Stimulated activated CD4-positive, alpha-beta T cell treated with anti-CD3 and anti-CD28 coated beads, Interleukin-15, amount 100 ng/mL, for 48 hours (primary cell): ENCODE measurements at regions not wholly inside any gene's neighbourhood (a gene's known extent, or its start where the extent isn't known, plus 50 kb on each side); places are given as distances from the start of the nearest gene placed in this dataset.

Experiments
- DNase-seq, 2 donors: peaks; one replicate each; pipeline ENCODE4 v3.0.0-alpha.2; 2020; ENCODE audit warnings: low read depth in 2 of 2

DNA sequence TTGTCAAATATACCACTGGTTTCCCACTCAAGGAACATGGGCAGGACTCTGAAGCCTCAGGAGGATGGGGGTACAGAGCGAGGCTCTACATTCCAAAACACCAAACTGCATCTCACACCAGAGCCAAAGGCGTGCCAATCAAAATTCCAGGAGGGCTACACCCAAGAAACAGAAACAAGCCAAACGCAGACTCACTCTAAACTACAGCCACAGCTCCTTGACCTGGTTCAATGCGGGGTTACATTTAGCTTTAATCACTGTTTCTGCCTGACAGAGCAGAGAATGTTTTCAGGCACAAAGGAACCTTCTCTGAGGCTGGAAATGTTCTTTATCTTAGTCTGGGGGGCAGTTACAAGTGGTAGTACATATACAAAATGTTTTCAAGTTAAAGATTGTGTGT lies 2121.5 kb upstream of the AGA start:
- DNase-seq, result no peak

DNA sequence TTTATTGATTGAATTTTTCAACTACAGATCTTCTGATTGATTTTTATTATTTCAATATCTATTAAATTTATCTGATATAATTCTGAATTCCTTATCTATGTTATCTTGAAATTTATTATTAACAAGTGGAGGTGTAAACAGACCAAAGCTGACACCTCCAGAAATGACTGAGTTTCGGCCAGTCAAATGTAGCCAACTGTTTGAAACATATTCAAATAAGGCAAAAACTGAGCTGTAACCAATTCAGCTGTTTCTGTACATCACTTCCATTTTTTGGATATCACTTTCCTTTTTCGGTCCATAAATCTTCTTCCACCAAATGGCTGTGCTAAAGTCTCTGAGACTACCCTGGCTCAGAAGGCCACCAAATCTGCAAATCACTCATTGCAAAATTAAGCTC lies 2127.3 kb upstream of the AGA start:
- DNase-seq, result no peak

DNA sequence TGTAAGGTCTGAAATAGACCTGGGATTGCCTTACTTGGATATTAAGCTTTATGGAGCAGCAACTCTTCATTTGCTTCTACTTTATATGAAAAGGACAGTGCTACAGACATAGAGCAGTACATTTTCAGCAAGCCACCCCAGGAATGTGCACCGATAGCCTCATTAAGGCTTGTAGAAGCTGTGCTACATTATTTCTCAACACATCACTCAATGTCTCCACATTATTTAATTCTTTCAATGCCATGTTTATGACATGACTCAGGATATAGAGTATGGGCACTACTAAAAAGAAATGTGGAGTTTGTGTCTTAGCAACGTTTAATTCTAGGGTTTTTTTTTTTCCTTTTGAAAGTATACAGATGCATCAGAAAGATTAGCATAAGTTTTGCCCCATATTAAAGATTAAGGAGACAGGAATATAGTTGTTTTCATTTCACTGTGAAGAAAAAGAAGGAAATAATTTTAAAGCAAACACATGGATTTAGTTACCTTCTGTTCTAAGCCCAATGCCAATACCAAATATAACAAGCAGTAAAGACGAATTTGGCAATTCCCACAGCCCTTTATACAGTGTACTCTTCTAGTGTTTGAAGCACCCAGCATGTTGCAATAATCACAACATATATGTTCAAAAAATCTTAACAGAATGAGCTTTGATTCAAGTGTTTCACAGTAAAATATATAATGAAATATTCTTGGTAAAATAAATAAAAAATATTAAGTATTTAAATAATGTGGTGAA lies 2140.1 kb upstream of the AGA start:
- DNase-seq, result no peak

DNA sequence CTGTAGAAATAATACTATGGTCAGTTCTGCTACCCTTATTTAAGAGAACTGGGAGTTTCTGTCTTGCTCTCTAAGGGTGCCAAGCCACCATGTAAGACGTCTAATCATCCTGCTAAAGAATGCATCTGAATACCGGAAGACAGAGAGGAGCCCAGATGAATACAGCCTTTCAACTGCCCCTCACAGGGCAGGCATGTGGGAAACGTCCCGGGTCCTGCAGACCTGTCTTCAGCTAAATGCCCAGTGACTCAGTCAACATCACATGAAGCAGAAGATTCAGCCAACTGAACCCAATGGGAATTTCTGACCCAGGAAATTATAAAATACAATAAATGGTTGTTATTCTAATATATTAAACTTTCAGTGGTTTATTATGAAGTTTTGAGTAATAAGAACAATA lies 2141.0 kb upstream of the AGA start:
- no peak for DNase-seq

DNA sequence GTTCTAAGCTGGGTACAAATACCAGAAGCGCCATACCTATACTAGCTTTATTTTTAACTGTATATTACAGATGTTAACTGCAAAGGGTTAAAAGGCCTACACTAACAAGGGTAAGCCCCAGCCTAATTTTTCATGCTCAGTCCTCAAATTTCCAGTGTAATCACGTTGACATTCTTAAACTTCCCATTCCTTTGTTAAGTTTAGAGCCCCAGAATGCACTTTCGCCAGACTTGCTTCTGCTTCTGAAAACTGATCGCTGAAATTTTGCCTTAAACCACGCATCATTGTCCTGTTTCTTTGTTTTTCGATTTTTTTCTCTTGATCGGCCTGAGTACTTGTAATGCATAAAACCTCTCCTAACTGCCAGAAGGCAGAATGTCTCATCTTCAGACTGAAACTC lies 2141.9 kb upstream of the AGA start:
- DNase-seq, result no peak

DNA sequence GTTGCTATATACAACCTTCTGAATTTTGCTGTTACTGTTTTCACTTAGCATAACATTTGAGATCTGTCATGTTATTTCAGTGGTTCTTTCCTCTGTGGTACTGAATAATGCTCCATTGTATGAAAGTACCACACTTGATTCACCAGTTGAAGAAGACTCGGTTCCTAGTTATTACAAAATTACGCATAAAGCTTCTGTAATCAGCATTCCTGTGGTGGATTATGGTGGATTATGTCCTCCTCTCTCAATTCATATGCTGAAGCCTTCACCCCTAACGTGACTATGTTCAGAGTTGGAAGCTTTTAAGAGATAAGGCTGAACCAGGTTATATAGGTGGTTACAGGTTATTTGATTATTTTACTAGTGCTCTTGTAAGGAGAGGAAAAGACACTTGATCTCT lies 2143.5 kb upstream of the AGA start:
- no peak for DNase-seq

DNA sequence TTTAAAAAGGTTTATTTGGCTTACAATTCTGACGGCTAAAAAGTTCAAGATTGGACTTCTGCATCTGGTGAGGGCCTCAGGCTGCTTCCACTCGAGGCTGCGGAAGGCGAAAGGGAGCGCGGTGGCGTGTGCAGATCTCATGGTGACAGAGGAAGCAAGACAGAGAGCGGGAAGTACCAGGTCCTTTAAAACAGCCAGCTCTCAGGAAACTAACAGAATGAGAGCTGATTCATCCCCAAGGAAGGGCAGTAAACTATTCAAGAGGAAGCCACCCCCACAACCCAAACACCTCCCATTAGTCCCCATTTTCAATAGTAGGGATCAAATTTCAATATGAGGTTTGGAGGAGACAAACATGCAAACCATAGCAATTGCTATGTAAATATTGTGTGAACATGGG lies 2144.2 kb upstream of the AGA start:
- no peak for DNase-seq

DNA sequence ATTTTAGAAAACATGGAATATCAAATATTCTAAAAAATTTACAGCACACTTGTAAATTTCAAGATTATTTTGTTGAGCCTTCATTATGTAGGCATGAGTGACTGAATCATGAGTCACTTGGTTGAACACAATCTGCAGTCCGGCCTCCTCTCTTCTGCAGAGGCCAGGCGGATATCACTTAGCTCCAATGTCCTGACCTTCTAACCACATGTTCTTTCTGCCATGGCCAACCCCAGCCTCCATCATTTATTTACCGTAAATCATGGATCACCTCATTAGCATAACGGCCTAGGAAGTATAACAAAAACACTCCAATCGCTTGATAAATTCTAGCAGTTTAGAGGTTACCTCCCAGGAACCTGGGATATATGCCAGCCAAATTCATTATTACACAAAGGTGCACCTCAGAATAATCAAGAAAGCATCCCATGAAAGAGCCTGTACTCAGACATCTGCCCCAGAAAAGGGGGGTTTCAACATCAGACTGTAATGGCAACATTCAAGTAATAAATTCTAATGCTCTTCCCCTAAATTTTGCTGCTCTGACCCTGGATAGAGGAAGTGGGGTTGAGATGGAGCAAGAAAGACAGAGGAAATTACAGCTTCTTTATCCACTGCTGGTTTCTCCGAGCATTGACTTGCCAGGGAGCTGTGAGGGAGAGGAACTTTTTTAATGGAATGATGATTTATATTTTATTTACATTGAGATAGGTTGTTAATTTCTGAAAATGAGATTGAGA lies 2153.6 kb upstream of the AGA start:
- no peak for DNase-seq

DNA sequence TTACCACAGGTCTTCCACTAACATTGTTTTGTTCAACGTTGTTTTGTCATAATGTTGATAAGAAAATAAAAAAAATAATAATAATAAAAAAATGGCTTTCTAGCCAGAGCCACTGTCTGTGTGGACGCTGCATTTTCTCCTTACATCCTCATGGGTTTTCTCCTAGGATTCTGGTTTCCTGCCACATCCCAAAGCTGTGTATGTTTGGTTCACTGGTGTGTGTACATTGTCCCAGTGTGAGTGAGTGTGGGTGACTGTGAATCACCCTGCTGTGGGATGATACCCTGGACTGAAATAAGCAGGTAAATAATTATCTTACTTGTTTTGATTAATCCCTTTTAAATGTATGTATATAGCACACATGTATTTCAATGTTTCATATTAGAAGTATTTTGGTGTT lies 2154.4 kb upstream of the AGA start:
- DNase-seq, result no peak

DNA sequence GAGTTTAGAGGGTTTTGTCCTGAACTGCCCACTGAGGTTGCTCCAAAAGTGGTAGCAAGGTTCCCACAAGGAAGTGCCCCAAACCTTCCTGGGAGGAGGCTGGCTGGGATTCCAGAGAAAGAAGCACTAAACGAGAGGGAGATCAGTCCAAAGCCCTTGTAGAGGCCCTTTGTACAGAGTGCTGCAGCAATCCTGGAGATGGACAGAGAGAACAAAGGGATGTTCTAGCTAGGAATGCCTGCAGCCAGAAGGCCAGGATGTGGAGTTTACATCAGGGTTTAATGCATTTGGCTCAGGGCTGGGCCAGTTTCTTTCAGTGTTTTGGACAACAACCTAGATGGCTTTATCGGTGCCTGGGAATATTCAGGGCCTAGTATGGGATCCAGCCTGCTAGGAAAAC lies 2155.1 kb upstream of the AGA start:
- no peak for DNase-seq

DNA sequence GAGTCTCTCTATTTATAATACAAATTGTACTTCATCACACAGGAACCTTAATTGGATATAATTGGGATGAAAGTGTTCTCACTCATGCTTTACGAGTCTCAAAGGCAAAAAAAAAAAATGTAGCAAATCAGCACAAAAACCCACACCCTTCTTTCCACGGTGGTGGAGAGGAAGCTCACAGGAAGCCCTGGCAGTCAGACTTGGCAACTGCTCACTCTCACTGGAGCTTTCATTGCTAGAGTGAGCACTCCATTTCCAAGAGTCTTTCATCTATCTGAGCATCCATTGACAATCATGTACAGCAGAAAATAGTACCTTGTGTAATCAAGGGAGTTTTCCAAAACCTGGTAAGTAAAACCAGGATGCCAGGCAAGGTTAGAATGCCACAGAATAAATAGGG lies 2159.4 kb upstream of the AGA start:
- no peak for DNase-seq

DNA sequence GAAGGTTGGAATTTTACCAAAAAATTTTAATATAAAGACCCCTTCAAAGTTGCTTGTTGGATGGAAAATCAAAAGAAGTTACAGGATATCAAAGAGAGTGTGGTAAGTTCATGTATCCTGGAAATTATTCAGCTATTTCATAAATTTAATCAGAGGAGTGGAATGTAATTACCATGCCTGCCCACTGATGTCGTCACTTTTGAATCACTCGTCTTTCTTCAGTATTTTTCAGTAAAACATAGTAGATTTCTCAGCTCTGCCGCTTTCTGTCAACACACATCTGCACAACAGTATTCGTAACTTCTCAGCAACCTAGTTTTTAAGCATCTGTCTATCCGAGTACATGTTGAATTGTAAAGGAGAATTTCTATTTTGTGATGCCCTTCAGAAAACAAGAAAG lies 2163.0 kb upstream of the AGA start:
- no peak for DNase-seq

DNA sequence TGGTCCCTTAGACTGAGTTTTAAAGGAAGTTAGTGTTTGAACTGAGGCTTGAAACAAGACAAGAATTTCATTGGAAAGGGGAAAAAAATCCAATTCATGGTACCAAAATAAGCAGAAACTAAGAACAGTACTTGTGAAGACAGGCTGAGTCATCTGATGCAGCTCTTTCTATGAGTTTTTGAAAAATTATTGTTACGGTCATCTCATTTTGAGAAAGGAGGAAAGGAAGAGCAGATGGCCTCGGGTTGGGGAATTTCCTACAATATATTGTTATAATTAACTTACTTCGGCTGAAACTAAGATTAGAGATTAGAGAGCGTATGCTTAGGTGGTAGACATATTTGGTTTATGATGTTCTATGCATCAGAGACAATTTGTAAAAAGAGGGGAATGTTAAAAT lies 2164.8 kb upstream of the AGA start:
- DNase-seq, result no peak

DNA sequence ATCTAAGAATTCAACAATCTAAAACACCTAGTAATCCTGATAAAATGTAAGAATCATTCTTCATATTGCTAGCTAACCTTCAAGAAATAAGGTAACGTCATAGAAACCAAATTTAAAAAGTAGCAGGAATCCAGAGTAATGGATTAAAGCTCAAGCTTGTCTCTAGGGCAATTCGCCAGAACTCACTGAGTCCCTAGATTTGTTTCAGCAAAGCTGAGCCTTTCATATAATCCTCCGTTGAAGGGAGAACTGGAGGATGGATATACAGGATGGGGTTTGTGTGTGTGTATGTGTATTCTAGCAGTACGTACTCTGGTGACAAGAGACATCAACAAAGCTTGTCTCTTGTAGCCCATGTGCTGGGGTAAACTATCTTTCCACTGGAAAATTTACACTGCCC lies 2173.5 kb upstream of the AGA start:
- no peak for DNase-seq

DNA sequence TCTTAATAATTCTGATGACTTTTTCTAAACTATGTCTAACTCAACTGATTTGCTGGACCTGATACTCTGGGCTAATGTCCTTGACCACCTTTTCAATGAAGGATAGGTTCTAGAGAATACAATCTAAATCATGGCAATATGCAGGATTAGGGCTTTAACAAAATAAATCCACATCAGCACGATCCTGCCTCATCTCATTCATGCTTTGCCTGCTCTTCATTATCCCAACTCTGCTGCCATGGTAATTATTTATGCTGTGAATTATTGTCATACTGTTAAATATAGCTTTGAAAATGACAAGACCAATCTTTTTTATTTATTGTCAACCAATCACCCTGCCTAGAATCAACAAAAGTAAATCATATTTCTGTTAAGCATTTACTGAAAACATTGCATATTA lies 2176.7 kb upstream of the AGA start:
- DNase-seq, result no peak

DNA sequence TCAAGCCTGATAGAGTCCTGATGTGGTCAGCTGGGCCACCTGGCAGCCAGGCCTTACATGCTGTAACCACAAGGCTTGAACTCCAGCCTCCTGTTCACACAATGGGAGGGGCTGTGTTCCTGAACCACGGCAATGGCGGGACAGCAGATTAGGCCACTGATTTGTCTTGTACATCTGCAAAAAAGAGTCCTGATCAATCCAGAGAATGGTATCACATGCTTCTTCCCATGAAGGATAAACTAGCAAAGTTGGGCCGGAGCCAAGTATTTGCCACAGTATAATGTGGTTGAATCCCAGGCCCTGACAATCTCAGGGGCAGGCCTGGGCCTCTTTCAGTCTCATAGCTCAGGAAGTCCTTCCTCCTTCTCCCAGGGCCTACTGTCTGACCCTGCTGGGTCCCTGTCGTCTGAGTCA lies 2182.5 kb upstream of the AGA start:
- no peak for DNase-seq

DNA sequence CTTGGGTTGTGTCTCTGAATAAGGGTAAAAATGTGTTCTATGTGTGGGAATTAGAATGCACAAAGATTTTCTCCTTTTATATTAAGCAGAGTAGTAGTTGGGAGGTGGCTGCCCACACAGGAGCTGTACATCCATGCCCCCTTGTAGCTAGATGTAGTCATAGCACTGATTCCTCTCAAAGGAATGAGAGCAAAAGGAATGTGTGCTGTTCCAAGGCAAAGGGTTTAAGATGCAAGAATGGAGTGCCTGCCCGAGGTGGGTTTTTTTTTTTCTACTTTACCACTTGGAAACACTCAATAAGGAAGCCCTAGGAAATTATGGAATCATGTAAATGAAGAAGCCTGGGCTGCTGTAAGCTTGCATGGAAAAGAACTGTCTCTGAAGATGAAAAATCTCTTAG lies 2183.2 kb upstream of the AGA start:
- DNase-seq, result no peak

DNA sequence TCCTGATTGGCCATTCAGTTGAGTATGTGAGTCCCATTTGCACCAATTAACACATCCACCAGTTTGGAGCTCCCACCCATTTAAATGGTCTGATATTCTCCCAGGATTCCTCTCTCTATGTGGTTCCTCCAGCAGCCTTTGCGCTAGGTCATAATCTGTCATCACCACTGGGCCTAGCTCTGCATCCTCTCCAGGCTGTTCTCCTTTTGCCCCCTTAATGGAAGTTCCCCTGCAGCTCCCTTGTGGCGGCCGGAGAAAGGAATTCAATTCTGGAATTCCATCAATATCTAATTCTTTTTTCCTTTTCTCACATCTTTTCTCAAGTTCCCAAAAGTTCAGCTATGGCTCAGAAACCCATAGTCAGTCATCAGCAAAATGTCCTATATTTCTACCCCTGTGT lies 2184.4 kb upstream of the AGA start:
- no peak for DNase-seq

DNA sequence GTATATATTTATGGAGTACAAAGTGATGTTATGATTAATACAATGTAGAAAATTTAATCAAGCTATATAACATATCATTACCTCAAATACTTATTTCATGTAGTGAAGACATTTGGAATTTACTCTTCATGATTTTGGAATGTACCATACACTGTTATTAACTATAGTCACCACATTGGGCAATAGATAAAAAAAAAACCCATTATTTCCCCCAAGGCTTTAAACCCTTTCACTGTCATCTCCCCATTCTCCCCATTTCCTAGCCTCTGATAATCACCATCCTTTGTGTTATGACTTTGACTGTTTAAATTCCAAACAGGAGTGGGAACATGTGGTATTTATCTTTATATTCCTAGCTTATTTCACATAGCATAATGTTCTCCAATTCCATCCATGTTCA lies 2189.1 kb upstream of the AGA start:
- DNase-seq, result no peak

DNA sequence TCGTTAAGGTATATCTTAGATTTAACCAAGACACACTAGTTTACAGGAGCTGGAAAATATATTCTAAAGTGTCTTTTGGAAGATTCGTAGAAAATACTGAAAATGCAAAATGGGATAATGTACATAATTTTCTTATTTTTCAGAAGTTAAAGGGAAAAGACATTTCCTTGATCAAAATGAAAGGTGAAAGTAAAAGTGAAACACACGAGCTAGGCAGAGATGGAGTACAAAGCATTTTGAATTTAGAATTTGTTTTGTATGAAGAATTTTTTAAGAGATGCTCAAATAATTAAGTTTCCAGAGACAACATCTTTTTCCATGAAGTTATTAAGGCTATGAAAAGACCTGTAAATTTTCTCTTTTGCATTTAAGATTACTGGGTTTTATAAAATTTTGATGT lies 2192.6 kb upstream of the AGA start:
- DNase-seq, result no peak

DNA sequence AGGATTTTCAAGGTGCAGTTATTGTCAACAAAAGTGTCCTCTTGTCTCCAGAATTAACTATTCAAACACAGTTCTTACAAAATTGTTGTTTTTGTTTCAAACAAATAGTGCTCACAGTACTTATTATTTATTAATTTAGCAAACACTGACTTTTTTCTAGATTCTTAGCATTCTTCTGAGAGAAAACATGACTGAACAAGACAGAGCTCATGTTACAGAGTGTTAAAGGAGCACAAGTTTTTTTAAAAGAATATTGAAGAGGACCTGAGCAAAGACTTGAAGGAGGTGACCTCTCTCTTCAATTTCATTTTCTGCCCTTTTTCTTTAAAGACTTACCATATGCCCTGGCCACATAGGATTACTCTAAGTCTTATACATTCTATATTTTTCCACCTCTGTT lies 2220.3 kb upstream of the AGA start:
- DNase-seq, result no peak

DNA sequence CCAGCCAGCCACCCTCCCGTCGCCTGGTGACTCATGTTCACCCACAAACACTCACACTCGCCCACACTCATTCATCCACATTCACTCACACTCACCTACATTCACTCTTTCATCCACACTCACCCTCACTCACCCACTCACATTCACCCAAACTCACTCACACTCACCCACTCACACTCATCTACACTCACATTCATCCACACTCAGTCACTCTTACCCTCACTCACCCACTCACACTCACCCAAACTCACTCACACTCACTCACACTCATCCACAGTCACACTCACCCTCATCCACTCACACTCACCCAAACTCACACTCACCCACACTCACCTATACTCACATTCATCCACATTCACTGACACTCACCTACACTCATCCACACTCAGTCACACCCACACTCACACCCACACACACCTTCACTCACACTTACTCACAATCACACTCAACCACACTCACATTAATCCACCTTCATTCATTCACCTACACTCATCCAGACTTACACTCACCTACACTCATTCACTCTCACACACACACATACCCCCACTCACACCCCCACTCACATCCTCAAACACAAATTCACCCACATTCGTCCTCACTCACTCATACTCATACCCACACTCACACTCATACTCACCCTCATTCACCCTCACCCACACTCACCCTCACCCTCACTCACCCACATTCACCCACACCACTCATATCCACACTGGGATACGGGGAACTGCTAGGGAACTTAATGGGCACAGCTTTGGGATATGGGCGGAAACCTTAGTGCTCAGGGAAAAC lies 2221.6 kb upstream of the AGA start:
- DNase-seq, result no peak

DNA sequence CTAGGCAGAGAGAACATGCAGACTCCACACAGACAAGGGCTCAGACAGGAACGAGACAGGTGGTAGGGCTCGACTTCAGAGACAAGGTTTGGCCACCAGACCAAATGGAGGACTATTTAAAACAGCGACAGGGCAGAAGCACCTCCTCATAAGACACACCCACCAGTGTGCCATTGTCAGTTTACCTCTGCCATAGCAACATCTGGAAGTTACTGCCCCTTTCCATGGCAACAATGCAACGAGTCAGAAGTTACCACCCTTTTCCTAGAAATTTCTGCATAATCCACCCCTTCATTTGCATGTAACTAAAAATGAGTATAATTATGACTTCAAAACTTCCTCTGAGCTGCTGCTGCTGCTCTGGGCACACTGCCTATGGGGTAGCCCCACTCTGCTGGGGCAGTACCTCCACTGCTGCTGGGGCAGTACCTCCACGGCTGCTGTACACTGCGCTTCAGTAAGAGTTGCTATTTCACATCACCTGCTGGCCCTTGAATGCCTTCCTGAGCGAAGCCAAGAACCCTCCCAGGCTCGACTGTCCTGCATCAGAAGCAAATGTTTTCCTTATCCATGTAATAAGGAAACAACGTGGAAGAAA lies 2222.3 kb upstream of the AGA start:
- DNase-seq, result no peak
